GM12865 (cell line): ENCODE measurements at regions not wholly inside any gene's neighbourhood (a gene's known extent, or its start where the extent isn't known, plus 50 kb on each side); places are given as distances from the start of the nearest gene placed in this dataset.
"Not testable (repeated sequence)": the region's sequence is repeated elsewhere in the genome, so short reads cannot be mapped to it uniquely, and the experiment has no call there.

Experiments used
- DNase-seq: peaks from one replicate; pipeline ENCODE4 v3.0.0; 2010; ENCODE audit warnings: low read depth
- H3K4me3 ChIP-seq: 2 replicates; pipeline ENCODE4 v1.5.1; 2011; ENCODE audit warnings: mild to moderate bottlenecking, low read depth, low read length, control low read depth
- TF ChIP-seq, protein P1 (sequence below): IDR thresholded peaks from 2 replicates; pipeline ENCODE4 v1.5.1; 2011; ENCODE audit warnings: low read length, control low read depth, low read depth, inconsistent platforms; ENCODE audit not compliant: insufficient read depth; ENCODE audit errors: missing control alignments

DNA sequence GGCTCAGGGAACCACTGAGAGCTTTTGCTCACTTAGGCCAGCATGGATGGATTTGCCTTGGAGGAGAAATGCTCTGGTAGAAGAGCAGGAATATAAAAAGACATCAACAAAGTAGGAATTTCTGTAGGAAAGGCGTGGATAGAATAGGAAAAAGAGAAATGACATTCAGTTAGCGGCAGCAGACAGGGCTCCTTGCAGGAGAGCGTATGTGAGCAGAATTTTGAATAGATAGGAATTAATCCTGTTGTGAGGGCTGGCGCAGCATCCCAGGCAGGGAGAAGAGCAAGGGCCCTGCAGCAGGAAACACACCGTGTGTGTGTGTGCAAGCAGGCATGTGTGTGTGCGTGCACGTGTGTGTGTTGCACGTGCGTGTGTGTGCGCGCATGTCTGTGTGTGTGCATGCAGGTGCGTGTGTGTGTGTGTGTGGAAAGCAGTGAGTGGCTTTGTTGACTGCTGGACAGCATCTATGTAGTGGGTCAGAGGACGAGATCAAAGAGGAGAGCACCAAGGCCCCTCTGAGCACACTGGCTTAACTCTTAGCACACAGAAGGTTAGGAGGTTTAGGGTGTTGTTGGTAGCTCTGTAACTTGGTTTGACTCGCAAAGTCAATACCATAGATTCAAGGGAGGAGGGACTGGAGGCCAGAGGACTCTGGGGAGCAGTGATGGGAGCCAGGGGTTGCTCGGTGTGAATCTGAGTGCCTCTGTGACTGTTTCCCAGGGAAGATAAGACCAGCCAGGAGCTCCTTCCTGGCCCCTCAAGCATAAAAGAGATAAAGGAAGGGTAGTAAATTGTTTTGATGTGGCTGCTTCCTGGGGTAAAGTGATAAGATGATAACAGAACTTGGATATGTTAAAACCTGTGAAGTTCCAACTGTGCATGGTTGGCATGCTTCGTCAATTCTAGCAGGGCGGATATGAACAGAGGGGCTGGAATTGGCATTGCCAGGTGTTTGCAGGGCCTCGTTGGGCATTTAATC is 639.5 kb downstream of the NR2F2 start:
- no peak for DNase-seq
- TF ChIP-seq, protein P1, sequence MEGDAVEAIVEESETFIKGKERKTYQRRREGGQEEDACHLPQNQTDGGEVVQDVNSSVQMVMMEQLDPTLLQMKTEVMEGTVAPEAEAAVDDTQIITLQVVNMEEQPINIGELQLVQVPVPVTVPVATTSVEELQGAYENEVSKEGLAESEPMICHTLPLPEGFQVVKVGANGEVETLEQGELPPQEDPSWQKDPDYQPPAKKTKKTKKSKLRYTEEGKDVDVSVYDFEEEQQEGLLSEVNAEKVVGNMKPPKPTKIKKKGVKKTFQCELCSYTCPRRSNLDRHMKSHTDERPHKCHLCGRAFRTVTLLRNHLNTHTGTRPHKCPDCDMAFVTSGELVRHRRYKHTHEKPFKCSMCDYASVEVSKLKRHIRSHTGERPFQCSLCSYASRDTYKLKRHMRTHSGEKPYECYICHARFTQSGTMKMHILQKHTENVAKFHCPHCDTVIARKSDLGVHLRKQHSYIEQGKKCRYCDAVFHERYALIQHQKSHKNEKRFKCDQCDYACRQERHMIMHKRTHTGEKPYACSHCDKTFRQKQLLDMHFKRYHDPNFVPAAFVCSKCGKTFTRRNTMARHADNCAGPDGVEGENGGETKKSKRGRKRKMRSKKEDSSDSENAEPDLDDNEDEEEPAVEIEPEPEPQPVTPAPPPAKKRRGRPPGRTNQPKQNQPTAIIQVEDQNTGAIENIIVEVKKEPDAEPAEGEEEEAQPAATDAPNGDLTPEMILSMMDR: no peak
- no peak overlapping the region for H3K4me3 ChIP-seq

GRCh38 chr15:96972201-96972600 is 641.7 kb downstream of the NR2F2 start:
- H3K4me3 ChIP-seq: no peak overlapping the region
- TF ChIP-seq, protein P1: no peak
- no peak for DNase-seq

DNA sequence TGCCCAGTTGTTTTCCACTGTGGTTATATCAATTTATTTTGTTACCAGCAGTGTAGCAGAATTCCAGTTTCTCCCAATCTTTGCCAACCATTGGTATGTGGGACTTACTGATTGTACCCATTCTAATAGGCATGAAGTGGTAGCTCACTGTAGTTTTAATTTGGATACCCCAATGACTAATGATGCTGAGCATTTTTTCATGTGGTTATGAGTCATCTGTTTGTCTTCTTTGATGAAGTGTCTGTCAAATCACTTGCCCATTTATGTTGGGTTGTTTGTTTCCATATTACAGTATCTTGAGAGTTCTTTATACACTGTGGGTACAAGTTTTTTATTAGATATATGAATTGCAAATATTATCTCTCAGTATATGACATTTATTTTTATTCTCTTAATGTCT is 644.3 kb downstream of the NR2F2 start:
- DNase-seq: no peak
- TF ChIP-seq, protein P1: no peak
- H3K4me3 ChIP-seq: no peak overlapping the region

- no peak overlapping the region for H3K4me3 ChIP-seq
- DNase-seq: no peak
- TF ChIP-seq, protein P1: no peak
Observed at GRCh38 chr15:96977886-96978285, 647.4 kb downstream of the NR2F2 start.

DNA sequence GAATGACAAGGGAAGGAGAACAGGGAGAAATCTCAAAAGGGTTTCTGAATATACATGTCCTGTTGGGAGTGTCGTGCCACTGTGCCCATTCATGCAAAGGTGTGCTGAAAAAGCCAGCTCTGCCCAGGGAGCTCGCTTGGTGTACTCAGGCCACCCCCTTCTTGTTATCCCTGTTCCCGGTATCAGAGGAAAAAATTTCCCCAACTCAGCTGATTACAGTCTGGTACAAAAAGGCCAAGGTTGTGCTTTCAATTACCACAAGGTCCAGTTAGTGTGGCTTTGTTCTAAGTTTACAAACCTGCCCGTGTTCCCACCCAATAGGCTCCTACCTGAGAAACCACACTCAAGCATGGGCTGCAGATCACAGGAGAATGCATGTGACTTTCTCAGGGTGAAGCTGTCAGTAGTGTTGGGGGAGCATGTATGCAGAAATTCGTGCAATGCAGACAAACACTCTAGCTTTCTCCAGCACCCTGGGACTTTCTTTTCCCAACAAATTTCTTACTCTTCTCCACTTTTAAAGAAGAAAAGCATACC is 648.5 kb downstream of the NR2F2 start:
- no peak overlapping the region for H3K4me3 ChIP-seq
- TF ChIP-seq, protein P1: no peak
- DNase-seq: no peak

DNA sequence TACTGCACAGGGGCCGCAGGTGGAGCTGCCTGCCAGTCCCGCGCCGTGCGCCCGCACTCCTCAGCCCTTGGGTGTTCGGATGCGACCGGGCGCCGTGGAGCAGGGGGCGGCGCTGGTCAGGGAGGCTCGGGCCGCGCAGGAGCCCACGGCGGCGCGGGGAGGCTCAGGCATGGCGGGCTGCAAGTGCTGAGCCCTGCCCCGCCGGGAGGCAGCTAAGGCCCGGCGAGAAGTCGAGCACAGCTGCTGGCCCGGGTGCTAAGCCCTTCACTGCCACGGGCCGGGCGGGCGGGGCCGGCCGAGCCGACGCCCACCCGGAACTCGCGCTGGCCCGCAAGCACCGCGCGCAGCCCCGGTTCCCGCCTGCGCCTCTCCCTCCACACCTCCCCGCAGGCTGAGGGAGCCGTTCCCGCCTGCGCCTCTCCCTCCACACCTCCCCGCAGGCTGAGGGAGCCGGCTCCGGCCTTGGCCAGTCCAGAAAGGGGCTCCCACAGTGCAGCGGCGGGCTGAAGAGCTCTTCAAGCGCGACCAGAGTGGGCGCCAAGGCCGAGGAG is 653.7 kb downstream of the NR2F2 start:
- not testable (repeated sequence) for H3K4me3 ChIP-seq, DNase-seq

- no peak for DNase-seq
- H3K4me3 ChIP-seq: no peak overlapping the region
- TF ChIP-seq, protein P1: no peak
Observed at GRCh38 chr15:96992817-96993216, 662.3 kb downstream of the NR2F2 start.
